DMS53 treated with DMSO at 0.1 percent for 48 hours (cell line): ENCODE measurements at regions not wholly inside any gene's neighbourhood (a gene's known extent, or its start where the extent isn't known, plus 50 kb on each side); places are given as distances from the start of the nearest gene placed in this dataset.
"Not testable (repeated sequence)": the region's sequence is repeated elsewhere in the genome, so short reads cannot be mapped to it uniquely, and the experiment has no call there.

Source experiments
- DNase-seq: peaks from one replicate; lab custom pipeline; 2025; ENCODE audit not compliant: unreplicated experiment; lab: John Stamatoyannopoulos, UW

- no peak for DNase-seq
Measured at GRCh38 chr5:14948383-14948782, 76.8 kb upstream of the ANKH start.

DNA sequence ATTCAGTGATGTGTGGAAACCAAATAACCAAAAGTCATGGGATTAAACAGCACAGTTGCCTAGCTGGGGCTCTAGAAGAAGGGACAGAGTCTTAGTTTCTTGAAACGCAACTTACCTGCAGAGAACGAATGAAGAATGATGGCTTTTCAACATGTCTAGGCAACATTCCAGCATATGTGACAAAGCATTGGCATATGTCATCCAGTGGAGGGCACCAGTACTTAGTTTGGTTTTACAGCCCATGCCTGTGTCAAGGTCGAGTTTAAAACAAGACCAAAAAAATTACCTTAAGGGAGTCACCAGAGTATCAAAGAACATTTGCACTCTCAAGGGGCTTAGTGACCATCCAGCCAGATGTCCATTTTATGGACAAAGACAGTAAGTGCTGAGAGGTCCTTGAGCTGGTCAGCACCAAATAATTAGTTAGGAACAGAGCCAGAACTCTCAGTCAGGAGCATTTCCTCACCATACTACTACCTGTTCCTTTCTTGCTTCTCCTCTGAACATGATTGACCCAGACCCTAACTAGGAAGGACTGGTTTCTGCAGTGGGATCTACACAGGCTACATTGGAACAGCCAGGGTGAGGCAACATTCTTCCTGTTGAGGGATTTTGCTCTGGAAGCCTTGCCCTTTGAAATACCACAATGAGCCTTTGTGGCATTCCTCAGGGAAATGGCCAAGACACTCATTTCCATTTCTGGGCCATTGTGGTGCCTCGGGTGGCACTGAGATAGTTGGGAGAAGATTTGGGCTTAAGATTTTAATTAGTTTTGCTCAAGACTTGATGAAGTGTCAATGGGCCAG, 75.4 kb upstream of the ANKH start:
- DNase-seq, result peak; percentile 55

- no peak for DNase-seq
Measured at GRCh38 chr5:14945450-14945849, 73.9 kb upstream of the ANKH start.

DNA sequence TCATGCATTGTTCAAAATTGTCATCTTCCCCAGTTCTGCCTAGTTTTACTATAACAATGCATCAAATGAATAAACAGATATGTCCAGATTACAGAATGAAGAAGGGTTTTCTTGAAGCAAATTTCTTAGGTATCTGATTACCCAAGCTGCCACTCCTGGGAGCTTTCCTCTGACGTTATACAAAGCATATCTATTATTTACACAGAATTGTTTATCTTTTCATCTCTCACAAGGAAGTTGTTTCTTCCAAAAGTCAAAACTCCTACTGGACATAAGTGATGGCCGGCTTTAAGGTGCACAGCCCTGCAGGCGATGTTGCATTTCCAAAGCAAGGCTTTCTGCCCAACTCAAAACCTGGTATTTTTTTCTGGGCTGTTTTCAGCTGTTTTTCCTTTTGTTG, 73.4 kb upstream of the ANKH start:
- DNase-seq, result no peak

DNA sequence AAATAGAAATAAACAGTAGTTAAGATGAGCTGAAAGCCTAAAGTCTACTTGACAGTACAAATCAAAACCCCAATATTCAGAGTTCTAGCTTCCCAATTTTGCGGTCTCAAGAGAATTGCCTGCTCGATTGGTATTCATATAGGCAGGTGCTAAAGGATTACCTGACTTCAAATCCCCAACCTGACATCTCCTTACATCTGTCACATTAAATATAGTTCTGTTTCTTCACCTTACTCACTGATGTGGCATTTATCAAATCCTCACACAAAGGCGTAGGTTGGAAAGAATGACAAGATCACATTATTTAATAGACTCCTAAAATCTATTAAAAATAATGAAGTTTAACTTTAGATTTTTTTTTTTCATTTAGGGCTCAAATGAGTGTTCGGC, 72.8 kb upstream of the ANKH start:
- no peak for DNase-seq

- no peak for DNase-seq
Measured at GRCh38 chr5:14942212-14942611, 70.6 kb upstream of the ANKH start.

DNA sequence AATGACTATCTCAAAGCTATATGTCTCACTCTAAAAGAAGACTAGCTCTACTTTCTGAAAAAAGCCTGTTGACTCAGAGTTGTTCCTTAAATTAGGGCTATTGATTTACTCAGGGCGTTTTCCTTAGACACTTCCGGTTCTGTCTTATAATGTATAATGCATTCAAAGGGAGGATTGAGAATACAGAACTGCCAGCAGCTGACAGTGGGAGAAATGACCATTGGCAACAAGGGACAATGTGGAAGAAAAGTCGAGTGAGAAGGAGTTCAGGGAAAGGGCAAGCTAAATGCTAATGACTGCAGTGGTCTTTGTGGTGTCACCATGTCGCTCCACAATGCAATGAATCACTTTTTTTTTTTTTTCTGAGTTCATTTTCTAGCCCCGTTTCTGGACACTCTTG, 65.7 kb upstream of the ANKH start:
- DNase-seq, result no peak

GRCh38 chr5:14936588-14936987, 65.0 kb upstream of the ANKH start:
- DNase-seq, result no peak

- DNase-seq, result no peak
Measured at GRCh38 chr5:14935341-14935740, 63.8 kb upstream of the ANKH start.

DNA sequence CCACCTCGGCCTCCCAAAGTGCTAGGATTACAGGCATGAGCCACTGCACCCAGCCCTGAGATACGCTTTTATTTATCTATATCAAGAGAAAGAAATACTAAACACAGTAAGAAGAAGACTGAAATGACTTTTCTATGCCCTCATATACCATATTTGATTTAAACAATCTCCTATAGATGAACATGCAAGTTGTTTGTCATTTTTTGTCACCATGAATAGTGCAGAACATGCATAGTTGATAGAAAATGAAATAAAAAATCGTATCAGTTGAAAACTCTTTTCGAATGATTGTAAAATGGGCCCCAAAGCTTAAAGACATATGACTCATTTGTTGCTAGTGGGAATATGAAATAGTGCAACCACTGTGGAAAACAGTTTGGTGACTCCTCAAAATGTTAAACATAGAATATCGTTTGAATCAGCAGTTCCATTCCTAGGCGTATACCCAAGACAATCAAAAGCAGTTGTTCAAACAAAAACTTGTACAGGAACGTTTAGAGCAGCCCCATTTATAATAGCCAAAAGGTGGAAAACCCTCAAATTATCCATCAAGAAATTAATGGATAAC, 61.4 kb upstream of the ANKH start:
- no peak for DNase-seq

- no peak for DNase-seq
Measured at GRCh38 chr5:14930486-14930885, 58.9 kb upstream of the ANKH start.

DNA sequence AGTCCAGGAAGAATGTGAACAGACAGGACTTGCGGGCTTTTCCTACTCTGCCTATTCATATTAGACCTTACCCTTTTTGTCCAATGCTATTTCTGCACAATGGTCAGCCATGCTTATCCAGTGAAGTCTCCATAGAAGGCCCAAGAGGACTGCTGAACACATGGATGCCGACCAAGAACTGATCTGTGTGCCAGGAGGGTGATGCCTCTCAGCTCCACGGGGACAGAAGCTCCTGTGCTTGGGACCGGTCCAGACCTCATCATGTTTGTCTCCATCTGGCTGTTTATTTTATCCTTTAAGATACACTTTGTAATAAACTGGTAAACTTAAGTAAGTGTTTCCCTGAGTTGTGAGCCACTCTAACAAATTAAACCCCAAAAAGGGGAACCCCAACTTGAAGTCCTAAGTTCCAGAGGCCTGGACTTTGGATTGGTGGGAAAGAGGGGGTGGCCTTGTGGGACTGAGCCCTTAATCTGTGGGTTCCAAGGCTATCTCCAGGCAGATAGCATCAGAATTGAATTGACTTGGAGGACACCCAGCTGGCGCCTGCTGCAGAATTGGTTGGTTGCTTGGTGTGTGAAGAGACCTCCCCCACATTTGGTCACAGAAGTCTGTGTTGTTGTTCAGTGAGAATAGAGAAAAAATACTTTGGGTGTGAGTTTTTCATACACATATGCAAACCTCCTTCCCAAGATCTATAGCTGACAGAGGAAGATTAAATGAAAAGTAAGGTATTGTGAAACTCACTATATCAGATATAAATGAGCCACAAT, 57.9 kb upstream of the ANKH start:
- no peak for DNase-seq

DNA sequence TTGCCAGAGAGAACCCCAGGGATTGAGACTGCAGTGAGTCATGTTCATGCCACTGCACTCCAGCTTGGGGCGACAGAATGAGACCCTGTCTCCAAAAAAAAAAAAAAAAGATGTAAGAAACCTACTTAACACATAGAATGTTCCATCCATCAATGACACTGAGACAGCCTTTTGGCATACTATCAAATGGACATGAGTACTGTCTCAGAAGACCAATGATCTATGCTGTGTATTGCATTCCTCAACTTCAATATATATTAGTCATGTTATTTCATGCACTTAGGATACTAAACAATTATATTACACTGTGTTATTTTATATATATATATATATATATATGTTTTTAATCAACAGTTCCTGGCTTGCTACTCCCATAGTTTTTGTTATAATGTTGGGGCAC, 57.1 kb upstream of the ANKH start:
- DNase-seq, result no peak

DNA sequence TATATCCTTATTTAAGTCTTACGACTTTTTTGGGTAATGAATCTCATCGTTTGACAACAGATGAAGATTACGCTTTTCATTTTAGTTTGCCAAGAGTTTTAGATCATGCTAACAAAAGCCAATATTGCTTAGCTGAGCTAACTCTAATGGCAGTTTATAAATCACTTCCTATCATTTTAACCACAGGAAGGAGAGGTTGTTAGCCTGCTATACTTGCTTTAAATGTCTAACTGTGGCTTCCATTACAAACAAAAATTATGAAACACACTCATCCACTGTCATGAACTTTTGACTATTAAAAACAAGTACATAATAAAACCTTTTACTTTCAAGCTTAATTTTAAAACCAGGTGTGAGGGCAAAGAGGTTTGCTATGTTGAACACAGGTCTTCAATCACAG, 53.7 kb upstream of the ANKH start:
- no peak for DNase-seq

DNA sequence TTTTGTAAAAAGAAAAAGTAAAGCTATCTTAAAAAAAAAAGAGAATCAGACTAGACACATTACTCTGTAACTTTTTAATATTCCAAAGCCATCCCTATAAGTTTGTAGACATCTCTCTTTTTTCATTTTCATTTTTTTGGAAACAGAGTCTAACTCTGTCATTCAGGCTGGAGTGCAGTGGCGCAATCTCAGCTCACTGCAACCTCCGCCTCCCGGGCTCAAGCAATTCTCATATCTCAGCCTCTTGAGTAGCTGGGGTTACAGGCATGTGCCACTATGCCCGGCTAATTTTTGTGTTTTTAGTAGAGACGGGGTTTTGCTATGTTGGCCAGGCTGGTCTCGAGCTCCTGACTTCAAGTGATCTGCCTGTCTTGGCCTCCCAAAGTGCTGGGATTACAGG, 51.4 kb upstream of the ANKH start:
- DNase-seq, result not testable (repeated sequence)

- DNase-seq, result no peak
Measured at GRCh38 chr5:14922456-14922855, 50.9 kb upstream of the ANKH start.
